ENCODE measurements at regions not wholly inside any gene's neighbourhood (a gene's known extent, or its start where the extent isn't known, plus 50 kb on each side); places are given as distances from the start of the nearest gene placed in this dataset.

DNA sequence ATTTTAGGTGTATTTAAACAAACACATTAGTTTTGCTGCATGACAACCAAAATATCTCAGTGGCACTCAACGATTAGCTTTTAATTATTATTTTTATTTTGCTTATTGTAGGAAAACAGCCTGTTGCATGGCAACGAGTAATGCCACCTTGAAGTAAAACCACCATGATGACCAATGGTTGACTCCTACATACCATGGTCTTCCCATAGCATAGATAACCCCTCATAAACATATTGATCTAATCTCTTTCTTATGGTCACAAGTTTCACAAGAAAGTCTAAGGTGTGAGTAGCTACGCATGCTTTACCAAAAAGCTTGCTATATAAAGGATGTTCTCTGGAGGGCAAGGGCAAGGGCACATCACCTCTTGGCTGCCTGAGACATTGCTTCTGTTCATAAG, 61.5 kb upstream of the PTBP2 start:
- DNase-seq: no peak

DNA sequence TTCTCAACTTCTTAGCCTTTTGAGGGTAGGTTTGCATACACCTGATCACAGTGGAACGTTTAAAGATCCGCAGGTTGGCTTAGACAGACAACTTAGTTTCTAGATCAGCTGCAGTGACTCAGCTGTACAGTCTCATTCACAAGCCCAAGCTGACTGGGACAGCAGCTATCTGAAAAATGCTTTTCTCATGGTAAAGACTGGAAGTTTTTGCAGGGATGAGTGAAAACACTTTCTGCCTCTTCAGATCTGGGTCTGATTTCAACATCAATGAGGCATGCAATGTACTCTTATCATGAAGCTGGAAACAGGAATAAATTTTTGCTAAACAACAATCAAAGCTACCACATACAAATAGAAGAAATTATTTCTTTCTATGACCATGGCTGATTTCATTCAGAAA, 61.1 kb upstream of the PTBP2 start:
- no peak for DNase-seq

Data from NCI-H2081 (cell line).